Eye (tissue), 1 donor: ENCODE measurements at regions not wholly inside any gene's neighbourhood (a gene's known extent, or its start where the extent isn't known, plus 50 kb on each side); places are given as distances from the start of the nearest gene placed in this dataset.

Experiments
- DNase-seq: peaks from one replicate; pipeline ENCODE4 v3.0.0-alpha.2; 2015

DNA sequence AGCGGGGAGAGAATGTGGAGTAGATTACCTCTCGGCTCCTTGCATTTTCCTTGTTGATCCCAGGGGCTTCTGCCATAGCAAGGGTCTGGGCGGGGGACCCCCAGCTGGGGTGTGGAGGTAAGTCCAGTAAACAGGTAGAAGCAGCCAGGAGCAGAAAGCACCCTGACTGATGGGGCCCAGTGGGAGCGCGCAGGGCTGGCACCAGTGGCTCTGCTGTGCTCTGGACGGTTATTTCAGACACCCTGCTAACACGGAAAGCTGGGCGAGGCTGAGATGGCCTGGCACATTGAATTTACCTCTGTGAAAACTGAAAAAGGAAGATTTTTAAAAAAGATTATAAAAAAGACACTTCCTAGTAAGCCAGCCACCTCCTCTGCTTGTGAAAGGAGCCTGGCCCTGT is 88.4 kb upstream of the CALM2 start:
- no peak for DNase-seq

DNA sequence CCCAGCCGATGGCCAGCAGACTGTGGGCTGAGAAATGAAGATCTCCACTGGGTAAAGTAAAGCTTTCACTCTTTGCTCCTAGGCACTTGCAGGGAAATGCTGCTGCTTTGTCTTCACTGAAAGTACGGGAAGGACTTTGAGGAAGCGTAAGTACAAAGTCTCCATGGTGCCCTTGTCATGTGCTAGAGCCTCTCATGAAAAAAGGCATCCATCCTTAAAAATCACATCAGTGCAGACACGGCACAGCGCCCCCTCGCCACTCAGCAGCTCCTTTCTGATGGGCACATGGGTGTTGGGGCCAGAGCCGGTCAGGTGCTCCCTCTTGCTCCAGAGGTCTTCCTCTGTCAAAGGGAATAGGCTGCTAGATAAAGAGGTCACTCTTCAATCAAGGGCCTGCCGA is 87.8 kb upstream of the CALM2 start:
- peak; percentile 48 for DNase-seq

DNA sequence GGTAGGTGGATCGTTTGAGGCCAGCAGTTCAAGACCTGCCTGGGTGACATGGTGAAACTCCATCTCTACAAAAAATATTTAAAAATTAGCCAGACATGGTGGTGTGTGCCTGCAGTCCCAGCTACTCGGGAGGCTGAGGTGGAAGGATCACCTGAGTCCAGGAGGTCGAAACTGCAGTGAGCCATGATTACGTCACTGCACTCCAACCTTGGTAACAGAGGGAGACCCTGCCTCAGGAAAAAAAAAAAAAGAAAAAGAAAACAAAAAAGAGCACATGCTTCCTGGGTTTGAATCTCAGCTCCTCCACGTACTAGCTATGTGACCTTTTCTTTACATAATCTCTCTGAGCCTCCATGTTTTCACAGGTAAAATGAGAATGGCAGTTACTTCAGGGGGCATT is 86.3 kb upstream of the CALM2 start:
- no peak for DNase-seq

DNA sequence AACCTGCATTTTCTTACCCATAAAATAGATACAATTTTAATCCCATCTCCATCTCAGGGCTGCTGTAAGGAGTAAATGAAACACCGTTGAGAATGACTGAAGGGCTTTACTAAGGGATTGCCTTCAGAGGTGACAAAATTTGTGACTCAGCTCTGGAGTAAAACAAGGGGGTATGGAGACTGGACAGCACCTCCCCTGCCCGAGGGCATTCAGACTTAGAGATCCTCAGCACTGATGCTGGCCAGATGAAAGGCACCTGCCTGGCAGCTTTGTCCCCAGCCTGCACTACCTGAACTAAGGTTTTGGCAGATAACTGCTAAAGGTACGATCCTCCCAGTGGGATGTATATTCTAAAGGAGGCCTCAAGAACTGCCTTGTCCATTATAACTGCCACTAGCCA is 84.7 kb upstream of the CALM2 start:
- no peak for DNase-seq

DNA sequence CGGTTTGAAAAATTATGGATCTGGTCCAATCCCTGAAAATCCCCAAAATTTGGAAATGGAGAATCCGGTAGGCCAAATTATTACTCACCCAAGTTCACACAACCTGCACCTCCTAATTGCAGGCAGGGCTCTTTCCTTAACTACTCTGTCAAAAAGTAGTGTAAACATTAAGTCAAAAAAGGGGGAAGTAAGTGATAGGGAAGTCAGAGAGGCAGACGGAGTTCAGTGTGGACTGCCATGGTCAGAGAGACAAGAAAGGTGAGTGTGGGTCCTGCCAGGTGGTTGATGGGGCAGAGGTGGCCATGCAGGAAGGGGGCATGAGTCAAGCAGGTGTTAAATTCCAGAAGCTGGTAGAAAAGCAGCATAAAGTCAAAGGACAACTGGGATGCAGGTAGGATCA is 83.5 kb upstream of the CALM2 start:
- no peak for DNase-seq

DNA sequence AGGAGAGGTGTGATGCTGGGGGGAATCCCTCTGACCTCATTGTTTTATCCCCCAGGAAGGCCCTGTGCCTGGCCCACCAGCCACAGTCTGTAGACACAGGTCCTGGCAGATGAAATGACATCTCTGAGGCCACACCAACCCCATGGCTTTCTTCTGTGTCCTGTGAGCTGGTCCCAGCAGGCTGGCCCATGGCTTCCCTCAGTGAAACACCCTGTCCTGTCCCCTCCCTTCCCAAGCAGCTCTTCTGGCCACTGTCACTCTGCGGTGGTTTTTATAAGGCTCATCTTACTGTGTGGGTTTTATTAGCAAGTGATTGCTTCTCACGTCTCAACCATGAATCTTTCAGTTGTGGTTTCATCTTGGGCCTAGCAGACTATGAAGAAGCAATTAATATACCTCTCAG is 81.6 kb upstream of the CALM2 start:
- no peak for DNase-seq

DNA sequence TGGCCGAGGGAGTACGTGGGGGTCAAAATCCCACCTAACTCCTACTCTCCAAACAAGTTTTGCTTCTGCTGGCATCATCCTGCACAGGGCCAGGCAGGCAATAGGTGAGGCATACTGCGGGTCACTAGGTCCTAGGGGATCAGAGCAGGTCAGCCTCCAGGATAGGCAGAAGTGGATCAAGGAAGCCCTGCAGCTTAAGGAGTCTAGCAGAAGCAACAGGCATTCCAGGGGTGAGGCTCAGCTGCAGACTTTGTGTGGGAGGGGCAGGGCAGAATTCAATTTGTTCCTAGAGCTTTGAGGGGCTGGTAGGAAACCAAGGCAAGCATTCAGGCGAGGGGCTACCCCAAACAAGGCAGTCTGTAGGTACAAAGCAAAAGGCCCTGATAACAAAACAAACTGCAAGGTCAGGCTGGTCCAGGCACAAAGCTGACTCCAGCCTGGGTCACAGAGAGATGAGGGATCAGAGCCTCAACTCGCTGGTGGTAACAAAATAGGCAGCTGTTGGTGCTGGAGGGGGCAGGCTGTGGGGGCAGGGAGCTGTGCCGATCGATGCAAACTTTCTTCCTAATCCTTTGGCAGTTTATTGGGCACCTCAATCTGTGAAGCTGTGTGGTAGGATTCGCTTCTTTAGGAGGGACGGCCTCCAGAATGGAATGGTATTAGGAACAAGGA is 80.2 kb upstream of the CALM2 start:
- no peak for DNase-seq

DNA sequence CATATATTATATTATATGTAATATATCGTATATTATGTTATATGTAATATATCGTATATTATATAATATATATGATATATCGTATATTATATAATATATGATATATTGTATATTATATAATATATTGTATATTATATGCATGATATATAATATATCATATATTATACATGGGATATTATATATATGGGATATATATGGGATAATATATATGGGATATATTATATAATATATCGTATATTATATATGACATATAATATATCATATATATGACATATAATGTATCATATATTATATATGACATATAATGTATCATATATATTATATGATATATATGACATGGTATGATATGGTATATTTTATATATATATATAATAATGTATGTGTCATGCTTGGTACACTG is 79.5 kb upstream of the CALM2 start:
- DNase-seq: no peak

DNA sequence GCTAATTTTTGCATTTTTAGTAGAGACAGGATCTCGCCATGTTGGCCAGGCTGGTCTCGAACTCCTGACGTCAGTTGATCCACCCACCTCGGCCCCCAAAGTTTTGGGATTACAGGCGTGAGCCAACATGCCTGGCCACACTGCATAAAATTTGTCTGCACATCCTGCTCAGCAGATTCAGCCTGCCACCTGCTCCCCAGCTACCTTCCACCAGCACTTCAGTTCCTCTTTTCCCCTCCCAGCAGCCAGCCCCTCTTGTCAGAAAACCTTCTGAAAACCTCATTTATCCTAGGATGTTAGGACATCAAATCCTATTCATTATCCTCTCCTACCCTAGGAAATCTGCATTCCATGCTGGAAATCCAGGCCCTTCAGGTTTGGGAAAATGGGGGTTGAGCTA is 78.2 kb upstream of the CALM2 start:
- no peak for DNase-seq

DNA sequence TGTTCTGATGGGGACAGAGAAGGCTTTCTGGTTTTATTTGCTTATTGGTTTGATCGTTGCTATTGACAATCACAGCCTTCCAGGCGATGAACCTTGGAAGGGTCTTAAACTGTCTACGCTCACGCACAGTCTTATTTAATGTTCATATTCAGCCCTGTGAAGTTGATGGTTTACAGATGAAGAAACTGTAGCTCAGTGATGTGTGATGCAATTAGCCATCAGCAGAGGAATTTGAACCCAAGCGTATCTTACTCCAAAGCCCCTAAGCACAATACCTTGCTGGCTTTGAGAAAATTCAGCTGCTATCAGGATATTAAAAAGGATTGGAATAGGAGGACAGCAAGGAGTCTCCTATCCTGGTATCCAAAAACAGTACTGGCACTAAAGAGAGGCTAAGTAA is 77.1 kb upstream of the CALM2 start:
- DNase-seq: no peak

DNA sequence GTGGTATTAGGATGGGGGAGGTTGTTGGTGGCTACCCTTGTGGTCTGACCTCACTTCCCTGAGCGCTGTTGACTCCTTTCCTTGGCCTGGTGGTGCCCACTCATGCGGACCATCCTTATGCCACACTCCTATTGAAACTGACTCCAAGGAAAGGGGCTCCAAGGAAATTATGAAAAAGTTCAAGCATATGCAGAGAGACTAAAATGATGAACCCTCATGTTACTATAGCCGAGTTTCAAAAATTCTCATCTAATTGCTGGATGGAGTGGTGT is 75.0 kb upstream of the CALM2 start:
- DNase-seq: no peak

DNA sequence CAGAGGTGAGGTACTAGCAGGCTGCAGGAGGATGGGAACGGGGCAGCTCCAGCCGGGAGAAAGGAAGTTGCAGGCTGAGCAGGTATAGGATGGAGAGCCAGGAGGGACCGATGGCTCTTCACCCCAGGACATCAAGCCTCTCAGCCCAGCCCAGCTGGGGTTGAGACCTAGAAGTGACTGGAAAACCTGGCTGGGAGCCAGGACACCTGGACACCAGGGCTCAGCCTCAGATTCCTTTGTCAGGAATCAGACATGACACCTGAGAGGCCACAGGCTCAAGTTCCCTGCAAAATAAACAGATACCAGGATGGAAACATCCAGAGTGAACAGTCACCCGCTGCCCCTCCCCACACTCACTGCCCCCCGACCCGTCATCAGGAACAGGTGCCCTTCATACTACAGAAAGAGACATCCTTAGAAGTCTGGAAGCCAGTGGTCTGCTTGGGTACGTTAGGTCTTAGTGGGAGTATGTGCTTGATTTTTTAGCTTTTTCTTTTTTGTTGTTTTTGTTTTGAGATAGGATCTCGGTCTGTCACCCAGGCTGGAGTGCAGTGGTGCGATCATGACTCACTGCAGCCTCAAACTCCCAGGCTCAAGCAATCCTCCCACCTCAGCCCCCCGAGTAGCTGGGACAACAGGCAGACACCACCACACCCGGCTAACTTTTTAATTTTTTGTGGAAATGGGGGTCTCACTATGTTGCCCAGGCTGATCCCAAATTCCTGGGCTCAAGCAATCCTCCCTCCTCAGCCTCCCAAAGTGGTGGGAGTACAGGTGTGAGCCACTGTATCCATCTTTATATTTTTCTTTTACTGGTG is 74.5 kb upstream of the CALM2 start:
- no peak for DNase-seq

DNA sequence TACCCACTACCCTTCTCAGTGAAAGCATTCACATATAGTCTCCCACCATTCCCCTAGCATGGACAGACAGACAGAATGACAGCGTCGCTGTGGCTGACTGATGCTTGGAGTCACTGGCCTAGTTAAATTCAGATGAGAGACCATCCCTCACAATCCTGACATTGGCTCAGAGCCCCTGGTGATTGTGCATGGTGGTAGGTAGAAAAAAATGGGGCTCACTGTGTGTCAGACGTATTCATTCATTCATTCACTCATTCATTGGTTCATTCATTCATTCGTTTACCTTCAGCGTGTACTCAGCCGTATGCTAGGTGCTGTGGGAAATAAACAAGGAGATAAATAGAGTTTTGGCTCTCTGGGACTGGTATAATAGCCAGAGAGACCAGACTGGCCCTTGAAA is 73.6 kb upstream of the CALM2 start:
- DNase-seq: no peak

DNA sequence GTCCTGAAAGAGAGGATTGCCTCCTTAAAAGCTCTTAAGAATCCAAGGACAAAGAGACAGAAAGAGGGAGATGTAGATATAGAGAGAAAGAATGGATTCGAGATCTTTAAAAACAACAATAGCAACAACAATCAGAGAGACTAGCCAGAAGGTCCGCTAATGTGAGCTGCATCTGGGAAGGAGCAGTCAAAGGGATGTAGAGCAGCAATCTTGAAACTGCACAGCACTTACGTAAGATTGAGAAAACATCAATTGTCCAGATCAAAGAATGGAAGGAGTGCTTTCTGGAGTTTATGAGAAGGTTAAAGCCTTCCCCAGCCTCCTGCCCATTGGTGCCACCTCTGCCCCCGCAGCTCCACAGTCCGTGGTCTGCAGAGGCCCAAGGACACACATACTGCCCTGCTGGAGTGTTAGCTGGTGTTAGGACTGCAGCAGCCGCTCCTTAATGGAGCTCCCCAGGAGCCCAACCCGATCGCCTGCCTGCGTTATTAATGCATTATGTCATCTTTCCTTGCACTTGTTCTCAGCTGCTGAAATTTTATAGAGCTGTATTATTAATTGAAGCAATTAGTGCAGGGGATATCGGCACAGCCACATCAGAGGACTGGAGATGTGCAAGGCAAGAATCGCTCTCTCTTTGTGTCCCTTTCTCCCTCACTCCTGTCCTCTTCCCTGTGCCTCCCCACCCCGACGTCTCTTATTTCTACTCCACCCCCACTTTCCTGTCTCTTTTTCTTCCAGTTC is 73.0 kb upstream of the CALM2 start:
- DNase-seq: peak; percentile 84

DNA sequence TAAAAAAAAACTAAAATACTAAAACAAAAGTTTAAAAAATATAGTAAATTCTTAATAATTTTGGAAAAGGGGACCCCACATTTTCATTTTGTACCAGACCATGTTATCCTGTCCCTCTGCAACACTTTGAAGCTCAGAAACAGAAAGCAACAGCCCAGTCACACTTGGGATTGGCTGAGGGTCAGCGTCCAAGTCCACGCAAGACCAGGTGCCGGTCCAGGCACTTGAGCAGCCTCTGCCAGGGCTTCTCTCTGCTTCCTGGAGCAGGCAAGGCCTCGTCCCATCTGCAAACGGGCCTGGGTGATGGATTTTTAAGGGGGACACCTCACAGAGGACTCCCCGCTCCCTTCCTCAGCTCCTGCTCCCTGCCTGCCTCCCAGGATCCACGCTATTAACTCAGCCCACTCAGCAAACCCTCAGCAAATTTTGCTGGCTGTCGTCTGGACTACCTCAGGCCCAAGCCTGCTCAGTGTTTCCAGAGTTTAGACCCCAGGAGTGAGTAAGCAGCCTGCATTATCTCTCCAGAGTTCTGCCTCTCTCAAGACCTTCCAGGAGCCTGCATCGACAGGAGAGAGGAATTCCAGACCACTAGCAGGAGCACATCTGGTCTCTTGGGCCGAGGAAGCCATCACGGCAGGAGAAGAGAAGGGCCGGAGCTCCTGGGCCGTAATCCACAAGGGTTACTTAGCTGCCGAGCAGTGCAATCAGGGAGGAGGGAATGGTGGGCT is 67.4 kb upstream of the CALM2 start:
- peak; percentile 17 for DNase-seq

DNA sequence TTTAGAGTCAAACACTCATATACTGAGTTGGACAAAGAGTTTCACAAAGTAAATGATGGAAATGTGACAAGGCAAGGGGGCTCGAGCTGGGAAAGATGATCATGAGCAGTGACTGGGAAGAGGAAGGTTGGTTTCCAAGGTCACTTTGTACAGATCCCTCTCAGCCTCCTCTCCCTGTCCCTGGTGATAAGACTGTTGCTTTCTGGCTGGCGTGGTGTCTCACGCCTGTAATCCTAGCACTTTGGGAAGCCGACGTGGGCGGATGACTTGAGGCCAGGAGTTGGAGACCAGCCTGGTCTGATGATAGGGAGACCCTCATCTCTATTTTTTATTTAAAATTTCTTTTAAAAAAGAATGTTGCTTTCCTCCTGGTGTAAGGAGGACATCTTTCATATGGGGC is 65.4 kb upstream of the CALM2 start:
- DNase-seq: no peak

DNA sequence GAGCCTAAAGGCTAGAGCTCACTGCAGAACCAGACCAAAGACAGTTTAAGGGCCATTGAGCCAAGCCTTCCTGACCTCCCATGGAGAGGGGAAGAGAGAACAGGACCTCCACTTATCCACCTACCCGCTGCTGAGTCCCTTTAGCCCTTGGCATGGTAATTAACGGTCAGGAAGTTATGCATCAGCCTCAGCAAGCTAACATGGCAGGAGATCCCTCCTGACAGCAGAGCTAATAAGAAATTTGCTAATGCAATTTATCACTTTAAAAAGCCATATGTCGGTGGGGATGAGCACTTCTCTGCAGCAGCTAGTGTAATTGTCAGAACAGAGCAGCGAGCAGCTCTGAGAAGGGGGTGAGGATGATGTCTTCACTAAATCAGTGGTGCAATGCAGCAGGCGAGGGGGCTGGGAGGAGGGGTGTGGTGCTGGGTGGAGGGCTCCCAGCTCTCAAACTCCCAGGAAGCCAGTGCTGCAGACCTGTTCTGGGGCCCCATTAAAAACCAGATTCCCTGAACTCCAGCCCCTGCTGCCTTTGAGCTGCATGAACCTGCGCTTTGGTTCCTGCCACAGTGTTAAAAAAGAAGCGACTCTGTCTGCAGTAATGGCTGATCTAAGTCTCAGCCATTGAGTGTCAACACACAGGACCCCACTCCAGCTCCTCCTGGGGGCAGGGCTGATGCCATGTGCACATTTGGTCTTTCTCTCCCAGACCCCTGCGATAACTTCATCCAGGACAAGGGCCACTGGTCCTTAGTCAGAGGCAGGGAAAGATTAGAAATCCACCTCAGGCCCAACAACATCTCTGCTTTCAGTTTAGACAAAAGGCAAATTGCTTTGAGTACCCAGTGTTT is 63.0 kb upstream of the CALM2 start:
- peak; percentile 57 for DNase-seq

DNA sequence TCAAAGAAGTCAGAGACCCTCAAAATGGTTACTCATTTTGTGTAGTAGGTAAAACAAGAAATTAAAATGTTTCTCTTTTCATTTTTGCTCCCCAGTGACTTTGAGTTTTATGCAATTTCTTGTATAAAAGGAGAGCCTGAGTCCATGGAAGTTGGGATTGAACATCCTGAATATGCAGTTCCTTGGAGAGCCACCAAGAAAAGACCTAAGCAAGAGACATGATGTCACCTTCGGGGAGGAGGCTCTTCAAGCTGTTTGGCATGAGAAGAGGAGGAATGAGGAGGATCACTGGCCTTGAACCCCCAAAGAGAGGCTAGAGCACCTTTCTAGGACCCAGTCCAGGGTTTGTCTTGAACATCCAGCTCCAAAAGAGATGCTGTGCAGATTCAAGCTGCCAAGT is 62.3 kb upstream of the CALM2 start:
- DNase-seq: peak; percentile 22

DNA sequence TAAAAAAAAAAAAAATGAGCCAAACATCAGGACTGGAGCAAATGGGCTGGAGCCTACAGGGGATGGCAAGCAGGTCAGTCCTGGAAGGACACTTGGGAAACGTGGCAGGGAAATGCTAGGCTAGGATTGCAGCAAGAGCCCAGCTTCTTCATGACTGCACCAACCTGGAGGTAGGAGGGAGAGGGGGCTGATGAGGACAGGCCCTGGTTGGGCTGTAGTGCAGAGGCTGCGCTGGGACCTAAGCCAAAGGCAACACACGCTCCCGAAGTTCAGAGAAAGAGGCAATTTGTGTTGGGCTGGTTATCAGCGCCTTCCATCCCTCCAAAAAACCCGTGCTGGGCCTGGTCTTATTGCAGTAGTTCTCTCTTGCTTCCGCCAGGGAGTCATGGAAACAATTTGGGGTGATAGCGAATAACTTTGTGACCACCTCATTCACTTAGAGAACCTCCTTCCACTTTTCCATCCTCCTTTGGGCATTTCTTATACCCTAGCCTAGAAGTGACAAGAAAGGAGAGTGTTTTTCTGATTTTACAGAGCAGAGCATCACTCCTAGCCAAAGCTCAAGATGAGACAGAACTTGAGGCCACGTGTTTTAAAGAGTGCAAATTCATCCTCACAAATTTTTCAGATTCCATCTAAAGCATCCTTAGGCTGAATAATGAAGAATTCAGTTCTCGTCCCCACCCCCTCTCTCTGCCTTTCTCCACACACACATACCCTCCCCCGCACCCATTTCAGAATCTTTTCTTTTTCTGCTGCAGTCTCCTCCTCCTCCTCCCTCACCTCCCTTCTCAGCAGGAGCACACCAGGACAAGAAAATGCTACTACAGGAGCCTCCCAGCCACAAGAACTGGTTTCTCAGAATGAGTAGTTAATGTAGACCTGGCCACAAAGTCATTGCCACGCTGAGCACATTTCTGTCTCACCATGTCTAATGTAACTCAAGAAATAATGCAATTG is 61.3 kb upstream of the CALM2 start:
- DNase-seq: peak; percentile 54

DNA sequence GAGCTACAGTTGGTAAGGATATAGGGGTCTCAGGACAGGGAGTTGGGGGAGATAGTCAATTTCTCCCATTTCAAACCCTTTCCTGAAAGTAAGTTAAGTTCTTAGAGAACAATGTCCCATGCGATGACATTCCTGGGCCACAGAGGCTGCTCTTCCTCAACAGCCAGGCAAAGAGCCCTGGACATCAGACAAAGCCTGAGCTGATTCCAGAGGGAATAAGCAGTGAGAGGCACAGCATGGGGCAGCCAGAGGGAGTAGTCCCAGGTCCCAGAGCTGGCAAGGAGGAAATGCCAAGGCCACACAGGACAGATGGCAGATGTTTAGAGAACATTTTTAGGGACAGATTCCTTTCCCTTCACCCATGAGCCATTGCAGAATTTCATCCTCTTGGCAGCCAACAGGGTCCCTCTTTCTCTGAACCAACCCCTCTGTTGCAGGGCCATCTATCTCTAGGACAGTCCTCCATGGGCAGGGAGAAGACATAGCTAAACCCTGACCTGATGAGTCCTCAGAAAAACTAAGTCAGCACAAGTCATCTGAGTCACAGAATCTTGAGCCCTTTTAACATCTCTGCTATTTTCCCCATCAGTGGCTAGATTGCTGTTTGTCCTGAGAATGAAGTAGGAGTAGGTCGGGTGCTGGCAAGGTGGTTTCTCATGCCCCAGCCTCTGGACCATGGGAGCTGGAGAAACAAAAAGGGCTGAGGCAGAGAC is 60.3 kb upstream of the CALM2 start:
- no peak for DNase-seq

DNA sequence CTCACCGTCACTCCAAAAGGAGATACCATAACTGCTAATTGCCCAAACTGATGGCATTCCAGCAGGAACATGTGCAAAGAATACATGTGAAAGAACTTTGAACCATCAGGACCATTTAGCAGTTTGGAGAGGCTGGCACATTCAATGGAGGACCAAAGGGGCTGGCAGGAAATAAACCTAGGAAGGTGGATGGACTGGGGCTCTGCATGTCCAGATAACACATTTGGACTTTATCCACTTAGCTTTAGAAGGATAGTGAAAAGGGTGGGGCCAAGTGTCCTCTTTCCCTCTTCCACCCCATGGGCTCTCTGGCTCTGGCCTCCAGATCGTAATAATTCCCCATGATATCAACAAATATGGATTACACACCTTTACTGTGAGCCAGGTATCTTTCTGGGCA is 58.8 kb upstream of the CALM2 start:
- no peak for DNase-seq
